ENCODE measurements at regions not wholly inside any gene's neighbourhood (a gene's known extent, or its start where the extent isn't known, plus 50 kb on each side); places are given as distances from the start of the nearest gene placed in this dataset.

DNA sequence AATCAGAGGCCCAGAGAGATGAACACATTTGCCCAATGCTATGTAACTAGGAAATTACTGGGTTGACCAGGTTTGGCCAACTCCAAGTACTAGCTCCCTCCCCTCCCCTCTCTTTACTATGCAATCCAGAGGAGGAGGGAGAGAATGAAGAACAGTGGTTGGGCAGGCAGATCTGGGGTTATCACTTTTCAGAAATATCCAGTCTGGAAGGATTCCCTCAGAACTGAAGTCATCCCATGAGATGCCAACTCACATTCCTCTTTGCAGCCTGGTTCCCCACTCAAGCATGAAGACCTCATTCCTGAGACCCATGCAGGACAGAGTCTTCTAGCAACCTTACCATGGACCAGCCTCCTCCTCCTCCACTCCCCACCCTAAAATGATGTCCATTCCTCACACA, 201.1 kb downstream of the TLE3 start:
- Histone ChIP-seq H3K27me3 (ENCODE audit: control insufficient read depth in 1 of 2, insufficient read depth in 2 of 2, low read length in 2 of 2) (no peaks in the 10 kb centered on the region), H3K36me3 (ENCODE audit: insufficient read depth, low read length) (no peaks in the 10 kb centered on the region), H3K4me3 (ENCODE audit: low read depth in 1 of 2, low read length in 2 of 2) (no peak overlapping the region), H3K9me3 (ENCODE audit: low read length) (no peaks in the 10 kb centered on the region), H3K4me1 (ENCODE audit: insufficient read depth, low read length) (no peaks in the 10 kb centered on the region), H3K27ac (ENCODE audit: low read depth, low read length) (no peak overlapping the region), H3K9ac (ENCODE audit: low read length) (no peak overlapping the region)

DNA sequence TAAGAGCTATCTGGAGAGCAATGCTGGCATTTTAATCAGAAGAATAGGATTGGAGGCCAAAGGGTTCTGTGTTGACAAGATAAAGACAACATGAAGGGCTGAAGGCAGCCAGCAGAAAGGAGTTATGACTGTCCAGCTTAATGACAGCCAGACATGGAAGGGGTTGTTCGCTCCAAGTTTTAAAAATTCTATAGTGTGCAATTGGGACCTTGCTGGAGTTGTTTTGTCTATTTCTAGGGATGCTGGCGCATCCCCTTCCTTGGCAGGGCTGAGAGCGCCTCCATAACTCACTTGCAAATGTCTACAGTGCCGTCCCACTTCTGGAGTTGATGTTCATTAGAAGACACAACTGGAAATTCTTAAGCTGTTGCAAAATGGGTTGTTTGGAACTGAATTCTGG, 200.7 kb downstream of the TLE3 start:
- no peaks in the 10 kb centered on the region for H3K9me3 ChIP-seq (ENCODE audit: low read length)
- no peaks in the 10 kb centered on the region for H3K4me1 ChIP-seq (ENCODE audit: insufficient read depth, low read length)
- no peaks in the 10 kb centered on the region for H3K36me3 ChIP-seq (ENCODE audit: insufficient read depth, low read length)
- no peak overlapping the region for H3K9ac ChIP-seq (ENCODE audit: low read length)
- H3K27ac ChIP-seq (ENCODE audit: low read depth, low read length): no peak overlapping the region
- H3K4me3 ChIP-seq (ENCODE audit: low read depth in 1 of 2, low read length in 2 of 2): no peak overlapping the region
- no peaks in the 10 kb centered on the region for H3K27me3 ChIP-seq (ENCODE audit: control insufficient read depth in 1 of 2, insufficient read depth in 2 of 2, low read length in 2 of 2)

GRCh38 chr15:69897471-69898237, 200.1 kb downstream of the TLE3 start:
- H3K27ac ChIP-seq (ENCODE audit: low read depth, low read length): no peak overlapping the region
- no peak overlapping the region for H3K4me3 ChIP-seq (ENCODE audit: low read depth in 1 of 2, low read length in 2 of 2)
- H3K9ac ChIP-seq (ENCODE audit: low read length): no peak overlapping the region
- no peaks in the 10 kb centered on the region for H3K9me3 ChIP-seq (ENCODE audit: low read length)
- H3K4me1 ChIP-seq (ENCODE audit: insufficient read depth, low read length): no peaks in the 10 kb centered on the region
- no peaks in the 10 kb centered on the region for H3K27me3 ChIP-seq (ENCODE audit: control insufficient read depth in 1 of 2, insufficient read depth in 2 of 2, low read length in 2 of 2)
- H3K36me3 ChIP-seq (ENCODE audit: insufficient read depth, low read length): no peaks in the 10 kb centered on the region

- Histone ChIP-seq H3K36me3 (ENCODE audit: insufficient read depth, low read length) (no peaks in the 10 kb centered on the region), H3K27ac (ENCODE audit: low read depth, low read length) (no peak overlapping the region), H3K9ac (ENCODE audit: low read length) (no peak overlapping the region), H3K9me3 (ENCODE audit: low read length) (no peaks in the 10 kb centered on the region), H3K27me3 (ENCODE audit: control insufficient read depth in 1 of 2, insufficient read depth in 2 of 2, low read length in 2 of 2) (no peaks in the 10 kb centered on the region), H3K4me1 (ENCODE audit: insufficient read depth, low read length) (no peaks in the 10 kb centered on the region), H3K4me3 (ENCODE audit: low read depth in 1 of 2, low read length in 2 of 2) (no peak overlapping the region)
Measured at GRCh38 chr15:69898243-69898642, 199.5 kb downstream of the TLE3 start.

- no peaks in the 10 kb centered on the region for H3K36me3 ChIP-seq (ENCODE audit: insufficient read depth, low read length)
Measured at GRCh38 chr15:69902414-69903062, 195.2 kb downstream of the TLE3 start.

GRCh38 chr15:69903470-69904469, 193.9 kb downstream of the TLE3 start:
- H3K9me3 ChIP-seq (ENCODE audit: low read length): no peaks in the 10 kb centered on the region
- no peak overlapping the region for H3K27ac ChIP-seq (ENCODE audit: low read depth, low read length)
- no peak overlapping the region for H3K9ac ChIP-seq (ENCODE audit: low read length)

More at GRCh38 chr15:69902414-69903062, 195.2 kb downstream of the TLE3 start:
- H3K27ac ChIP-seq (ENCODE audit: low read depth, low read length): no peak overlapping the region
- H3K4me1 ChIP-seq (ENCODE audit: insufficient read depth, low read length): no peaks in the 10 kb centered on the region
- no peaks in the 10 kb centered on the region for H3K27me3 ChIP-seq (ENCODE audit: control insufficient read depth in 1 of 2, insufficient read depth in 2 of 2, low read length in 2 of 2)
- H3K9ac ChIP-seq (ENCODE audit: low read length): no peak overlapping the region
- no peak overlapping the region for H3K4me3 ChIP-seq (ENCODE audit: low read depth in 1 of 2, low read length in 2 of 2)
- H3K9me3 ChIP-seq (ENCODE audit: low read length): no peaks in the 10 kb centered on the region

DNA sequence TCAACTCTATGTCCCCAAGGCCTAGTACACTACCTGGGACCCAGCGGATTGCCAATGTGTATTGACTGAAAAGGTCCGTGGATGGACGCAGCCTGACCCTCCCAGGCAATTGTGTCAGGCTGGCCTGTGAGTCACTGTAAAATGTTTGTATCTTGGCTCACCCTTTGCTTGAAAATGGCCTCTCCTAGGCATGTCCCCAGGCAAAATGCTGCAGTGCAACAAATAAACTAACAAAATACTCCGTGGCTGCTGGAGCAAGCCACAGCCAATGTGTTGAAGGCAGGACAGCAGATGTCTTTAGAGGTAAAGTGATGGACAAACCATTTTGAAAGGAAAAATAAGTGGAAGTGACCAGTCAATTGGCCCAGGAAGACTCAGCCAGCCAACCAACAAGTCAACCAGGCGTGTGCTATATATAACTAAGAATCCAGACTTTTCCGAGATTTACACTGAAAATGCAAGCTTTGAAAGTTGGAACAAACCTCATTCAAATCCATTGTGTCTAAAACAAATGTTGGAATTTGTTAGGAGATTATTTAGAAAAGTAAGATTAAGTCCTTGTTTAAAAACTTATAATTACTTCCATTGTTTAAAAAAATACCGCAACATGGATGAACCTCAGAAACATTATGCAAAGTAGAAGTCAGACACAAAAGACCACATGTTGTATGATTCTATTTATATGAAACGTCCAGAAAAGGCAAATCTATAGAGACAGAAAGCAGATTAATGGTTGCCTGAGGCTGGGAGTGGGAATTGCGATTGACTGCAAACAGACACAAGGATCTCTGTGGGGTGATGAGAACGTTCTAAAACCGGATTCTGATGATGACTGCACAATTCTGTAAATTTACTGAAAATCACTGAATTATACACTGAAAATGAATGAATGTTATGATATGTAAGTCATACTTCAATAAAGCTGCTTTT, 191.2 kb downstream of the TLE3 start:
- no peaks in the 10 kb centered on the region for H3K9me3 ChIP-seq (ENCODE audit: low read length)
- H3K27ac ChIP-seq (ENCODE audit: low read depth, low read length): no peak overlapping the region
- no peaks in the 10 kb centered on the region for H3K4me1 ChIP-seq (ENCODE audit: insufficient read depth, low read length)
- no peak overlapping the region for H3K9ac ChIP-seq (ENCODE audit: low read length)
- no peaks in the 10 kb centered on the region for H3K36me3 ChIP-seq (ENCODE audit: insufficient read depth, low read length)
- no peaks in the 10 kb centered on the region for H3K27me3 ChIP-seq (ENCODE audit: control insufficient read depth in 1 of 2, insufficient read depth in 2 of 2, low read length in 2 of 2)
- no peak overlapping the region for H3K4me3 ChIP-seq (ENCODE audit: low read depth in 1 of 2, low read length in 2 of 2)

More at GRCh38 chr15:69903470-69904469, 193.9 kb downstream of the TLE3 start:
- Histone ChIP-seq H3K4me1 (ENCODE audit: insufficient read depth, low read length) (no peaks in the 10 kb centered on the region), H3K36me3 (ENCODE audit: insufficient read depth, low read length) (no peaks in the 10 kb centered on the region), H3K4me3 (ENCODE audit: low read depth in 1 of 2, low read length in 2 of 2) (no peak overlapping the region), H3K27me3 (ENCODE audit: control insufficient read depth in 1 of 2, insufficient read depth in 2 of 2, low read length in 2 of 2) (no peaks in the 10 kb centered on the region)

GRCh38 chr15:69908060-69908459, 189.7 kb downstream of the TLE3 start:
- no peaks in the 10 kb centered on the region for H3K27me3 ChIP-seq (ENCODE audit: control insufficient read depth in 1 of 2, insufficient read depth in 2 of 2, low read length in 2 of 2)

DNA sequence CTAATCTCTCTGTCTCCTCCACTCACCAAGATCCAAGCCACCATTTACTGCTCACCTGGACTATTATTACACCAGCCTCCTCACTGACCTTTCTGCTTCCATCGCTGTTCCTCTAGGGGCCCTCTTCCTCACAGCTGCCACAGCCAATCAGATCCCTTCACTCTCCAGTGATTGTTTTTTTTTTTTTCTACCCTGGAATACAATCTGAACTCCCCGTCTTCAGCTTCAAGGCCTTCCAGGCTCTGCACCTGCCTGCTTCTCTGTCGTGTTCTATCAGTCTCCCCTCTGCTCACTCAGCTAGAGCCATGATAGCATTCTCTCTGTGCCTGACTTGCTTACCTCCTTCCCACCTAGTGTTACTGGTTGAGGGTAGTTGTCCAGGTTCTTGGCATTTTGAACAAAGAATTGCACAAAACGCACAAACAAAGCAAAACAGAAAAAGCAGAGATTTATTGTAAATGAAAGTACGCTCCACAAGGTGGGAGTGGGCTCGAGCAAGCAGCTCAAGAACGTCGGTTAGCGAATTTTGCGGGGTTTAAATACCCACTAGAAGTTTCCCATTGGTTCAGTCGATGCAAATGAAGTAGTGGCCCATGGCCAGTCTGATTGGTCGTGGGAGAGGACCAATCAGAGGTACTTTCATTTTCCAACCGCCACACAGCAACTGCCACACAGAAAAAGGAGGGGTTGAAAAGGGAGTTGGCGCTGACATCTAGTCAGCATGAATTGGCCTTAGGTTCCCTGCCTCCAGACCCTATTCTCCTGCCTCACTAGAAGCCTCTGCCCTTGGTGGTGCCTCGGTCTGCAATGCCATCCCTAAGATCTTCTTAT, 188.9 kb downstream of the TLE3 start:
- Histone ChIP-seq H3K36me3 (ENCODE audit: insufficient read depth, low read length) (no peaks in the 10 kb centered on the region), H3K4me3 (ENCODE audit: low read depth in 1 of 2, low read length in 2 of 2) (no peak overlapping the region), H3K27me3 (ENCODE audit: control insufficient read depth in 1 of 2, insufficient read depth in 2 of 2, low read length in 2 of 2) (no peaks in the 10 kb centered on the region), H3K4me1 (ENCODE audit: insufficient read depth, low read length) (no peaks in the 10 kb centered on the region), H3K9me3 (ENCODE audit: low read length) (no peaks in the 10 kb centered on the region), H3K27ac (ENCODE audit: low read depth, low read length) (no peak overlapping the region), H3K9ac (ENCODE audit: low read length) (no peak overlapping the region)

More at GRCh38 chr15:69908060-69908459, 189.7 kb downstream of the TLE3 start:
- Histone ChIP-seq H3K4me1 (ENCODE audit: insufficient read depth, low read length) (no peaks in the 10 kb centered on the region), H3K4me3 (ENCODE audit: low read depth in 1 of 2, low read length in 2 of 2) (no peak overlapping the region), H3K27ac (ENCODE audit: low read depth, low read length) (no peak overlapping the region), H3K9me3 (ENCODE audit: low read length) (no peaks in the 10 kb centered on the region), H3K9ac (ENCODE audit: low read length) (no peak overlapping the region), H3K36me3 (ENCODE audit: insufficient read depth, low read length) (no peaks in the 10 kb centered on the region)

All from muscle layer of colon (tissue), 2 donors.